GM12872 (cell line): ENCODE measurements at regions not wholly inside any gene's neighbourhood (a gene's known extent, or its start where the extent isn't known, plus 50 kb on each side); places are given as distances from the start of the nearest gene placed in this dataset.

ENCODE experiments used
- CTCF ChIP-seq: IDR thresholded peaks from 3 replicates; pipeline ENCODE4 v1.5.1; 2011; ENCODE audit warnings: low read depth, mild to moderate bottlenecking, low read length, moderate library complexity; ENCODE audit not compliant: insufficient read depth

GRCh38 chr2:10234013-10234306 lies 68.7 kb upstream of the HPCAL1 start:
- no peak for TF ChIP-seq CTCF

- TF ChIP-seq CTCF: no peak
Measured at GRCh38 chr2:10234409-10235094, 68.2 kb upstream of the HPCAL1 start.

- no peak for TF ChIP-seq CTCF
Measured at GRCh38 chr2:10235099-10235908, 67.4 kb upstream of the HPCAL1 start.

- no peak for TF ChIP-seq CTCF
Measured at GRCh38 chr2:10235909-10236550, 66.7 kb upstream of the HPCAL1 start.

- no peak for TF ChIP-seq CTCF
Measured at GRCh38 chr2:10236571-10237391, 65.9 kb upstream of the HPCAL1 start.

GRCh38 chr2:10237392-10238321 lies 65.0 kb upstream of the HPCAL1 start:
- TF ChIP-seq CTCF: no peak
